Upper lobe of right lung (tissue), 1 donor: ENCODE measurements at regions not wholly inside any gene's neighbourhood (a gene's known extent, or its start where the extent isn't known, plus 50 kb on each side); places are given as distances from the start of the nearest gene placed in this dataset.
"Not testable (repeated sequence)": the region's sequence is repeated elsewhere in the genome, so short reads cannot be mapped to it uniquely, and the experiment has no call there.

Experiments used
- ATAC-seq: fragments of 200-7000 bp; cut with Tn5 transposase; one replicate; pipeline ENCODE4 v1.9.1; 2020; ENCODE audit warnings: mild to moderate bottlenecking, moderate library complexity
- DNase-seq: peaks from one replicate; pipeline ENCODE4 v3.0.0-alpha.2; 2020
- H3K27ac ChIP-seq: fragments of 200-600 bp; one replicate; pipeline ENCODE4 v1.8.0; 2022
- H3K27me3 ChIP-seq: fragments of 200-600 bp; one replicate; pipeline ENCODE4 v1.8.0; 2022; ENCODE audit warnings: mild to moderate bottlenecking
- H3K36me3 ChIP-seq: fragments of 200-600 bp; one replicate; pipeline ENCODE4 v1.8.0; 2022
- H3K4me1 ChIP-seq: fragments of 200-600 bp; one replicate; pipeline ENCODE4 v1.8.0; 2022
- H3K4me3 ChIP-seq: fragments of 200-600 bp; one replicate; pipeline ENCODE4 v1.8.0; 2022; ENCODE audit warnings: mild to moderate bottlenecking
- H3K9me3 ChIP-seq: fragments of 200-600 bp; one replicate; pipeline ENCODE4 v1.8.0; 2022
- CTCF ChIP-seq: fragments of 200-600 bp; IDR thresholded peaks from one replicate; pipeline ENCODE4 v1.8.0; 2022; ENCODE audit warnings: antibody characterized with exemption
- intact Hi-C: fragments of 100-400 bp; cut with DNase I; formaldehyde crosslinking; loops from one replicate; pipeline ENCODE4 v1.11.0; 2022
- donor health status: DM: no; HTN: yes; CAD: no; lungs with severe emphysema.

GRCh38 chr13:52324831-52325230 is 81.1 kb downstream of the THSD1 start:
- H3K36me3 ChIP-seq, DNase-seq, intact Hi-C loops, H3K4me3 ChIP-seq, H3K27ac ChIP-seq, H3K27me3 ChIP-seq, H3K4me1 ChIP-seq, ATAC-seq, H3K9me3 ChIP-seq: not testable (repeated sequence)

DNA sequence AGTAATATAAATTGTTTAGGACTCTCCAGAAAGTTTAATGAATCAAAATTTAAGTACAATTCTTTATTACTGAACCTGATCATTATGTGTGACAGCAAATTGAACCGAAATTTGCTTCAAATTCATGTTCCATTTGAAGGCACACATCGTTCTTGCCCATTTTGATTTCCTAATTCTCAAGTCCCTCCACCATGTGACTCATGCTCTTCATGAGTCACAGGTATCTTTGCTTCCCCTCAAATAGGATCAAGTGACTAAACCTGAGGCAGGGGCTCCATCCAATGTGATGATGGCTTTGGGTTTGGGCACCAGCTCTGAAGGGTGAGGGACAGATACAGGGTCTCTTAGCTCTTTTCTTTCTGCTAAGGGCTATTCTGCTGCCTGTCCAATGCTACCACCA is 86.1 kb downstream of the THSD1 start:
- Histone ChIP-seq H3K9me3 (no peaks in the 10 kb centered on the region), H3K4me3 (no peak overlapping the region), H3K27me3 (no peaks in the 10 kb centered on the region), H3K36me3 (no peaks in the 10 kb centered on the region), H3K27ac (no peak overlapping the region), H3K4me1 (no peaks in the 10 kb centered on the region)
- intact Hi-C loops: no loop called here
- TF ChIP-seq CTCF: no peak
- ATAC-seq (no peak), DNase-seq (no peak)

DNA sequence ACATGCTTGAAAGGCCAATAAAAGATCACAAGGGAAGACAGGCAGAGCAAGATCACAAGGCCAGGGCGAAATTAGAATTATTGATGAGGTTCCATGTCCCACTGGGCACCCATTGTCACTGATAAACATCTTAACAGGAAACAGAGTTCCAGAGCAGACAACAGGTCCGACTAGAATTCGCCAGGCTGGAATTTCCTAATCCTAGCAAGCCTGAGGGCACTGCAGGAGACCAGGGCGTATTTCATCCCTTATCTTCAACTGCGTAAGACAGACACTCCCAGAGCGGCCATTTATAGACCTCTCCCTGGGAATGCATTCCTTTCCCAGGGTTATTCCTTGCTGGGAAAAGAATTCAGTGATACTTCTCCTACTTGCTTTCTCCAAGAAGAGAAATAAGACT is 96.1 kb downstream of the THSD1 start:
- H3K36me3 ChIP-seq, H3K9me3 ChIP-seq, H3K4me1 ChIP-seq, H3K27me3 ChIP-seq, intact Hi-C loops, H3K4me3 ChIP-seq, H3K27ac ChIP-seq, DNase-seq, ATAC-seq: not testable (repeated sequence)

- H3K27ac ChIP-seq, intact Hi-C loops, H3K36me3 ChIP-seq, H3K9me3 ChIP-seq, H3K4me3 ChIP-seq, H3K27me3 ChIP-seq, ATAC-seq, H3K4me1 ChIP-seq, DNase-seq: not testable (repeated sequence)
These were observed 99.6 kb downstream of the THSD1 start for GRCh38 chr13:52306336-52306735.

DNA sequence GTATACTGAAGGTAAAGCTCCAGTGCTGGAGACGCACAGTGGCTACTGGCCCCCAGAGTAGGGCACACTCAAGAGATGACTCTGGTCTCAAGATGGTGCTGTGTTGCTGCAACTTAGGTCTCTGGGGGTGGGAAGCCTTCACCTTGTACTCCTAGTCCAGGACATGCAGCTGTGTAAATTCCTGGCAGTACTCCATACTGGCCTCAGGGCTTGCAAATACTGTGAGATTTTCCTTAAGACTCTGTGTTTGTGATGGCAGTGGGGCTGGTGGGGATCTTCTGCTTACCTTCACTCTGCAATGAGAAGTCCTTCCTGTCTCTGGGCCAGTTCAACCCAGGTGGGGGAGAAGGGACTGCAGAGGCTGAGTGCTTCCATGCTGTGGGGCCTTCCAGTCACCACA is 102.9 kb downstream of the THSD1 start:
- intact Hi-C loops, DNase-seq, H3K4me1 ChIP-seq, H3K4me3 ChIP-seq, H3K27ac ChIP-seq, H3K36me3 ChIP-seq, H3K27me3 ChIP-seq, ATAC-seq, H3K9me3 ChIP-seq: not testable (repeated sequence)

GRCh38 chr13:52302688-52303087 is 103.3 kb downstream of the THSD1 start:
- H3K27ac ChIP-seq, DNase-seq, ATAC-seq, H3K4me1 ChIP-seq, H3K4me3 ChIP-seq, H3K27me3 ChIP-seq, H3K36me3 ChIP-seq, H3K9me3 ChIP-seq, intact Hi-C loops: not testable (repeated sequence)

DNA sequence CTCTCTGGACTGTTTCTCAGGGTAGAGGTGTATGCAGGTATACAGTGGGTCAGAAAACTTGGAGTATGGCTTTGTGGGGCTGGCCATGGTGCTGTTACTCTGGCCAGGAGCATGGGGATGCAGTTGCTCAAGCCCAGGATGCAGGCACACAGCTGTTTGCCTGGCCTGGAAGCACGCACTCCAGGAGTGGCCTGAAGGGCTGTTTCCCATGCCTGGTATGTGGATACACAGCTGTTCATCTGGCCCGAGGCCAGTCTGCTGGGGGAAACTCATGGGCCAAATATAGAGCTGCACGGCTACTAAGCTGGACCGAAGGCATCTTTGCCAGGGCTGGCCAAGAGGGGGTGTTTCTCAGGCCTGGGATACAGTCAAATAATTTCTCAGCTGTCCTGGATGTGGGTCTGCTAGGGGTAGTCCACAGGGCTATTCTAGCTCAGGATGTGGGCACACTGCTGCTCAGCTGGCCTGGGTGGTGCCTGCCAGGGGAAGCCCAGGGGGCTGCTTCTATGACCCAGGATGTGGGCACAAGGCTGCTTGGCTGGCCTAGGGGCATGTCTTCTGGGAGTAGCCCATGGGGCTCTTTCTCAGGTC is 104.1 kb downstream of the THSD1 start:
- H3K9me3 ChIP-seq, H3K4me1 ChIP-seq, ATAC-seq, H3K27me3 ChIP-seq, H3K4me3 ChIP-seq, DNase-seq, H3K36me3 ChIP-seq, intact Hi-C loops, H3K27ac ChIP-seq: not testable (repeated sequence)

- intact Hi-C loops, H3K27me3 ChIP-seq, H3K36me3 ChIP-seq, H3K27ac ChIP-seq, H3K9me3 ChIP-seq, H3K4me1 ChIP-seq, H3K4me3 ChIP-seq, DNase-seq, ATAC-seq: not testable (repeated sequence)
These were observed 107.8 kb downstream of the THSD1 start for GRCh38 chr13:52298079-52298661.

DNA sequence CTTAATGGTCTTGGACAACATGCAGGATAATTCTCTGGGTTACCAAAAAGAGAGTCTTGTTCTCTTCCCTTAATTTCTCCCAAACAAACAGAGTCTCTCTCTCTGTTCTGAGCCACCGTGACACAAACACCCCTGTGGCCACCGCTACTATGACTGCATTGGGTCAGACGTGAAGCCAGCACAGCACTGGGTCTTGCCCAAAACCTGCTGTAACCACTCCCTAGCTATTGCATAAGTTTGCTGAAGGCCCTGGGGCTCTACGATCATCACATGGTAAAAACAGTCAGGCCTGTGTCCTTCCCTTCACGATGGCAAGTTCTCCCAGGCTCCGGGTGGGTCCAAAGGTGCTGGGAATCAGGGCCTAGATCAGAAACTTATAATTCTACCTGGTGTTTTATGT is 117.1 kb downstream of the THSD1 start:
- H3K27me3 ChIP-seq, ATAC-seq, H3K27ac ChIP-seq, DNase-seq, H3K36me3 ChIP-seq, H3K9me3 ChIP-seq, H3K4me3 ChIP-seq, intact Hi-C loops, H3K4me1 ChIP-seq: not testable (repeated sequence)

GRCh38 chr13:52281387-52281786 is 122.0 kb upstream of the NEK3 start:
- intact Hi-C loops, H3K4me1 ChIP-seq, ATAC-seq, H3K4me3 ChIP-seq, H3K27ac ChIP-seq, H3K36me3 ChIP-seq, DNase-seq, H3K9me3 ChIP-seq, H3K27me3 ChIP-seq: not testable (repeated sequence)

GRCh38 chr13:52279408-52279807 is 120.0 kb upstream of the NEK3 start:
- H3K4me1 ChIP-seq, H3K27ac ChIP-seq, H3K27me3 ChIP-seq, H3K9me3 ChIP-seq, H3K4me3 ChIP-seq, H3K36me3 ChIP-seq, DNase-seq, intact Hi-C loops, ATAC-seq: not testable (repeated sequence)

DNA sequence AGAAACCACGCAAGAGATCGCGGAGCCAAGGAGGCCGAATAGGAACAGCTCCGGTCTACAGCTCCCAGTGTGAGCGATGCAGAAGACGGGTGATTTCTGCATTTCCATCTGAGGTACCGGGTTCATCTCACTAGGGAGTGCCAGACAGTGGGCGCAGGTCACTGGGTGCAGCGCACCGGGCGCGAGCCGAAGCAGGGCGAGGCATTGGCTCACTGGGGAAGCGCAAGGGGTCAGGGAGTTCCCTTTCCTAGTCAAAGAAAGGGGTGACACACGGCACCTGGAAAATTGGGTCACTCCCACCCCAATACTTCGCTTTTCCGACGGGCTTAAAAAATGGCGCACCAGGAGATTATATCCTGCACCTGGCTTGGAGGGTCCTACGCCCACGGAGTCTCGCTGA is 94.9 kb upstream of the NEK3 start:
- H3K4me3 ChIP-seq, ATAC-seq, H3K36me3 ChIP-seq, DNase-seq, H3K27ac ChIP-seq, intact Hi-C loops, H3K4me1 ChIP-seq, H3K9me3 ChIP-seq, H3K27me3 ChIP-seq: not testable (repeated sequence)

- DNase-seq, H3K4me3 ChIP-seq, ATAC-seq, H3K9me3 ChIP-seq, H3K27ac ChIP-seq, H3K4me1 ChIP-seq, intact Hi-C loops, H3K27me3 ChIP-seq, H3K36me3 ChIP-seq: not testable (repeated sequence)
These were observed 81.4 kb upstream of the NEK3 start for GRCh38 chr13:52240752-52241151.
